Keratinocyte (primary cell): ENCODE measurements at regions not wholly inside any gene's neighbourhood (a gene's known extent, or its start where the extent isn't known, plus 50 kb on each side); places are given as distances from the start of the nearest gene placed in this dataset.

Source experiments
- DNase-seq: peaks from one replicate; pipeline ENCODE4 v3.0.0-alpha.2; 2011; ENCODE audit warnings: low read depth, missing footprints, low spot score
- FAIRE-seq: peaks from 2 replicates; lab custom pipeline; 2011; peaks lifted over from hg19 to GRCh38; lab: Jason Lieb, UNC
- H2AFZ ChIP-seq: 2 replicates; pipeline ENCODE4 v1.6.0; 2012; ENCODE audit warnings: low read length, control low read depth, inconsistent platforms; ENCODE audit not compliant: control insufficient read depth
- H3K27ac ChIP-seq: 2 replicates; pipeline ENCODE4 v1.5.1; 2011; ENCODE audit warnings: low read length; ENCODE audit not compliant: control insufficient read depth, insufficient read depth
- H3K27me3 ChIP-seq: 3 replicates; pipeline ENCODE4 v1.6.0; 2011; ENCODE audit warnings: low read length; ENCODE audit not compliant: control insufficient read depth, insufficient read depth; ENCODE audit errors: extremely low read depth
- H3K36me3 ChIP-seq, 2 experiments: 2 replicates in 1 of 2; 3 replicates in 1 of 2; pipeline ENCODE4 v1.5.1; 2011; ENCODE audit warnings: low read length in 2 of 2, mild to moderate bottlenecking in 1 of 2; ENCODE audit not compliant: control insufficient read depth in 2 of 2, insufficient read depth in 2 of 2; ENCODE audit errors: extremely low read depth in 1 of 2
- H3K4me1 ChIP-seq: 3 replicates; pipeline ENCODE4 v1.5.1; 2011; ENCODE audit warnings: low read length; ENCODE audit not compliant: control insufficient read depth, insufficient read depth; ENCODE audit errors: extremely low read depth
- H3K4me2 ChIP-seq: 3 replicates; pipeline ENCODE4 v1.6.0; 2011; ENCODE audit warnings: low read depth, low read length; ENCODE audit not compliant: control insufficient read depth, insufficient read depth; ENCODE audit errors: extremely low read depth
- H3K4me3 ChIP-seq, 3 experiments: fragments of 200-600 bp in 1 of 3; sonication (generic) in 1 of 3; 2 replicates in 2 of 3; 3 replicates in 1 of 3; pipeline ENCODE4 v1.5.1; 2011 to 2016; ENCODE audit warnings: low read length in 3 of 3, mild to moderate bottlenecking in 3 of 3, control low read depth in 2 of 3, inconsistent platforms in 1 of 3, low read depth in 1 of 3, mixed read lengths in 1 of 3, mixed run types in 1 of 3, moderate library complexity in 1 of 3; ENCODE audit not compliant: control insufficient read depth in 2 of 3, insufficient read depth in 2 of 3; ENCODE audit errors: extremely low read depth in 1 of 3
- H3K79me2 ChIP-seq: 2 replicates; pipeline ENCODE4 v1.6.0; 2012; ENCODE audit warnings: low read length; ENCODE audit not compliant: control insufficient read depth, insufficient read depth
- H3K9ac ChIP-seq: 3 replicates; pipeline ENCODE4 v1.6.0; 2011; ENCODE audit warnings: low read length; ENCODE audit not compliant: control insufficient read depth, insufficient read depth; ENCODE audit errors: extremely low read depth
- H3K9me1 ChIP-seq: 3 replicates; pipeline ENCODE4 v1.6.0; 2011; ENCODE audit warnings: low read length; ENCODE audit not compliant: control insufficient read depth, insufficient read depth; ENCODE audit errors: extremely low read depth
- H3K9me3 ChIP-seq: 2 replicates; pipeline ENCODE4 v1.5.1; 2012; ENCODE audit warnings: low read depth, low read length; ENCODE audit not compliant: control insufficient read depth
- H4K20me1 ChIP-seq: 3 replicates; pipeline ENCODE4 v1.6.0; 2011; ENCODE audit warnings: low read length; ENCODE audit not compliant: control insufficient read depth, insufficient read depth; ENCODE audit errors: extremely low read depth
- CTCF ChIP-seq, 3 experiments: IDR thresholded peaks in 1 of 3; conservative IDR thresholded peaks in 1 of 3; optimal IDR thresholded peaks in 1 of 3; 2 replicates in 2 of 3; 3 replicates in 1 of 3; pipeline versions ENCODE3 to v1.5.1; 2011; ENCODE audit warnings: low read length in 3 of 3, mild to moderate bottlenecking in 3 of 3, moderate library complexity in 2 of 3, control low read depth in 1 of 3, inconsistent platforms in 1 of 3; ENCODE audit not compliant: insufficient read depth in 2 of 3; ENCODE audit errors: extremely low read depth in 1 of 3
- EZH2 ChIP-seq: IDR thresholded peaks from one replicate; pipeline ENCODE4 v1.6.1; 2012; ENCODE audit warnings: inconsistent platforms, mild to moderate bottlenecking, low read length, moderate library complexity
- dilution Hi-C: fragments of 300-500 bp; cut with MboI; formaldehyde crosslinking; loops from one replicate; pipeline ENCODE4 v1.7.0; 2020; ENCODE audit warnings: low sequenced_read_pairs; ENCODE audit not compliant: extremely low pct_ligation_motif_present

- no peak for FAIRE-seq
- no peak overlapping the region for H3K27ac ChIP-seq
- dilution Hi-C loops: no loop called here
- H3K36me3 ChIP-seq: no peaks in the 10 kb centered on the region
- no peak overlapping the region for H3K9ac ChIP-seq
- H4K20me1 ChIP-seq: no peaks in the 10 kb centered on the region
- no peaks in the 10 kb centered on the region for H3K4me1 ChIP-seq
- H3K27me3 ChIP-seq: peaks cover 10% of the 10 kb centered on the region
- no peaks in the 10 kb centered on the region for H3K9me3 ChIP-seq
- H2AFZ ChIP-seq: no peak overlapping the region
- no peaks in the 10 kb centered on the region for H3K9me1 ChIP-seq
- no peak overlapping the region for H3K4me2 ChIP-seq
- no peak for TF ChIP-seq CTCF (optimal IDR thresholded peaks at IDR 0.05 in 1 of 3, IDR thresholded peaks at IDR 0.05 in 1 of 3, conservative IDR thresholded peaks at IDR 0.05 in 1 of 3; ENCODE audit: extremely low read depth in 1 of 3, insufficient read depth in 2 of 3, low read length in 3 of 3)
- TF ChIP-seq EZH2: no peak
- H3K4me3 ChIP-seq: no peak overlapping the region
- DNase-seq: no peak
- H3K79me2 ChIP-seq: no peaks in the 10 kb centered on the region
Measured at GRCh38 chr20:60816901-60817300, 435.2 kb upstream of the CDH4 start.

DNA sequence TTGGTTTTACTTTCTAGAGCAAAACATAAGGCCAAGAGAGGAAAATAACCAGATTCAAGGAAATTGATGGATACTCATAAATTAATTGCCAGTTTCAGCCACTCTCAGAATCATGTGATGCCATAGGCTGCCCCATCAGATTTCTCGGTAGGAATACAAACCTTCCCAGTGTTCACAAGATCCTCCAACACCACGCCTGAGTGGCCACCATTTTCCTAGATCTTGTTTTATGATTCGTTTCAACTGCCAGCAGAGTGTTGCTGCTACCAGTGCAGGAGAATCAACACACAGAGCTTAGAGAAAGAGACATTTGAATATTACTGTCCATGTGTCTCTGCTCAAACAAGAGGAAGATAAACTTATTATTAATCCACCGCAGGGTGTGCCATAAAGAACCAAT is 434.2 kb upstream of the CDH4 start:
- Histone ChIP-seq H3K27me3 (peaks cover 10% of the 10 kb centered on the region), H3K4me1 (no peaks in the 10 kb centered on the region), H3K36me3 (no peaks in the 10 kb centered on the region), H2AFZ (no peak overlapping the region), H3K9ac (no peak overlapping the region), H3K9me1 (no peaks in the 10 kb centered on the region), H4K20me1 (no peaks in the 10 kb centered on the region), H3K9me3 (no peaks in the 10 kb centered on the region), H3K4me2 (no peak overlapping the region), H3K27ac (no peak overlapping the region), H3K4me3 (no peak overlapping the region), H3K79me2 (no peaks in the 10 kb centered on the region)
- no peak for DNase-seq
- dilution Hi-C loops: no loop called here
- TF ChIP-seq EZH2 (no peak), CTCF (optimal IDR thresholded peaks at IDR 0.05 in 1 of 3, IDR thresholded peaks at IDR 0.05 in 1 of 3, conservative IDR thresholded peaks at IDR 0.05 in 1 of 3; ENCODE audit: extremely low read depth in 1 of 3, insufficient read depth in 2 of 3, low read length in 3 of 3) (no peak)
- FAIRE-seq: no peak
